ENCODE measurements at regions not wholly inside any gene's neighbourhood (a gene's known extent, or its start where the extent isn't known, plus 50 kb on each side); places are given as distances from the start of the nearest gene placed in this dataset.

GRCh38 chr9:740221-740620, 101.3 kb upstream of the DMRT1 start:
- peaks cover 39% of the 10 kb centered on the region for H3K36me3 ChIP-seq (ENCODE audit: control insufficient read depth, insufficient read depth, low read length)
- Mint-ChIP-seq H3K4me3 (no peak overlapping the region), H3K36me3 (ENCODE audit: low read depth) (peaks cover 64% of the 10 kb centered on the region), H3K9me3 (no peaks in the 10 kb centered on the region), H3K27me3 (ENCODE audit: insufficient read depth) (no peaks in the 10 kb centered on the region), H3K4me1 (peaks cover 28% of the 10 kb centered on the region), H3K27ac (no peak overlapping the region)
- H3K27me3 ChIP-seq (ENCODE audit: control insufficient read depth, insufficient read depth, low read length, poor library complexity, severe bottlenecking): no peaks in the 10 kb centered on the region
- DNase-seq: no peak
- 84 to 86% methylated on average over 3 to 10 of the region's 10 CpGs for WGBS, 2 experiments (ENCODE audit: insufficient coverage in 1 of 2, insufficient read length in 1 of 2)
- H3K27ac ChIP-seq (ENCODE audit: low read depth, low read length): no peak overlapping the region
- TF ChIP-seq CTCF (conservative IDR thresholded peaks at IDR 0.05): no peak
- H3K9me3 ChIP-seq (ENCODE audit: control insufficient read depth, low read length): no peaks in the 10 kb centered on the region
- peaks cover 15% of the 10 kb centered on the region for H3K4me1 ChIP-seq (ENCODE audit: control insufficient read depth, insufficient read depth, low read length)
- no peak overlapping the region for H3K4me3 ChIP-seq (ENCODE audit: low read length)
- H3K9ac ChIP-seq (ENCODE audit: extremely low read depth, low read length, poor library complexity, severe bottlenecking): no peak overlapping the region

- WGBS, 2 experiments (ENCODE audit: insufficient coverage in 1 of 2, insufficient read length in 1 of 2): 94 to 96% methylated on average over 12 to 16 of the region's 16 CpGs
- TF ChIP-seq CTCF (conservative IDR thresholded peaks at IDR 0.05): no peak
- H3K36me3 Mint-ChIP-seq (ENCODE audit: low read depth): peaks cover 62% of the 10 kb centered on the region
- peaks cover 34% of the 10 kb centered on the region for H3K36me3 ChIP-seq (ENCODE audit: control insufficient read depth, insufficient read depth, low read length)
- H3K4me1 Mint-ChIP-seq: peaks cover 41% of the 10 kb centered on the region
- H3K4me1 ChIP-seq (ENCODE audit: control insufficient read depth, insufficient read depth, low read length): peaks cover 15% of the 10 kb centered on the region
- no peaks in the 10 kb centered on the region for H3K27me3 ChIP-seq (ENCODE audit: control insufficient read depth, insufficient read depth, low read length, poor library complexity, severe bottlenecking)
- H3K4me3 ChIP-seq (ENCODE audit: low read length): no peak overlapping the region
- H3K27ac Mint-ChIP-seq: no peak overlapping the region
- no peaks in the 10 kb centered on the region for H3K27me3 Mint-ChIP-seq (ENCODE audit: insufficient read depth)
- H3K27ac ChIP-seq (ENCODE audit: low read depth, low read length): no peak overlapping the region
- no peaks in the 10 kb centered on the region for H3K9me3 Mint-ChIP-seq
- H3K4me3 Mint-ChIP-seq: no peak overlapping the region
- DNase-seq: no peak
- no peaks in the 10 kb centered on the region for H3K9me3 ChIP-seq (ENCODE audit: control insufficient read depth, low read length)
- no peak overlapping the region for H3K9ac ChIP-seq (ENCODE audit: extremely low read depth, low read length, poor library complexity, severe bottlenecking)
These were observed 99.4 kb upstream of the DMRT1 start for GRCh38 chr9:742104-742503.

GRCh38 chr9:742914-743589, 98.4 kb upstream of the DMRT1 start:
- H3K4me1 ChIP-seq (ENCODE audit: control insufficient read depth, insufficient read depth, low read length): peaks cover 15% of the 10 kb centered on the region
- H3K36me3 ChIP-seq (ENCODE audit: control insufficient read depth, insufficient read depth, low read length): peaks cover 33% of the 10 kb centered on the region
- H3K36me3 Mint-ChIP-seq (ENCODE audit: low read depth): peaks cover 62% of the 10 kb centered on the region
- H3K27me3 ChIP-seq (ENCODE audit: control insufficient read depth, insufficient read depth, low read length, poor library complexity, severe bottlenecking): no peaks in the 10 kb centered on the region
- no peak for TF ChIP-seq CTCF (conservative IDR thresholded peaks at IDR 0.05)
- 81 to 82% methylated on average over 5 to 8 of the region's 8 CpGs for WGBS, 2 experiments (ENCODE audit: insufficient coverage in 1 of 2, insufficient read length in 1 of 2)
- H3K27me3 Mint-ChIP-seq (ENCODE audit: insufficient read depth): no peaks in the 10 kb centered on the region
- H3K27ac Mint-ChIP-seq: peak overlapping the region; percentile 79
- no peak overlapping the region for H3K27ac ChIP-seq (ENCODE audit: low read depth, low read length)
- H3K4me1 Mint-ChIP-seq: peaks cover 44% of the 10 kb centered on the region
- DNase-seq: no peak
- H3K9ac ChIP-seq (ENCODE audit: extremely low read depth, low read length, poor library complexity, severe bottlenecking): no peak overlapping the region
- H3K4me3 Mint-ChIP-seq: no peak overlapping the region
- H3K4me3 ChIP-seq (ENCODE audit: low read length): no peak overlapping the region
- no peaks in the 10 kb centered on the region for H3K9me3 ChIP-seq (ENCODE audit: control insufficient read depth, low read length)
- H3K9me3 Mint-ChIP-seq: no peaks in the 10 kb centered on the region
